GM23338 (cell line): ENCODE measurements at regions not wholly inside any gene's neighbourhood (a gene's known extent, or its start where the extent isn't known, plus 50 kb on each side); places are given as distances from the start of the nearest gene placed in this dataset.

Experiments
- ATAC-seq: fragments of 200-7000 bp; cut with Tn5 transposase; 3 replicates; pipeline ENCODE4 v1.9.1; 2020
- DNase-seq: peaks from one replicate; pipeline ENCODE4 v3.0.0-alpha.2; 2015; ENCODE audit warnings: low spot score
- H2AFZ ChIP-seq: fragments of 200-600 bp; sonication (generic); 2 replicates; pipeline ENCODE4 v1.8.0; 2016; ENCODE audit warnings: antibody characterized with exemption, mild to moderate bottlenecking, moderate library complexity
- H3F3A ChIP-seq: fragments of 200-600 bp; sonication (generic); replicated peaks from 2 replicates; pipeline ENCODE4 v1.8.0; 2017; ENCODE audit warnings: antibody characterized with exemption, mixed run types, low read depth
- H3K27ac ChIP-seq: fragments of 200-600 bp; sonication (generic); 2 replicates; pipeline ENCODE4 v1.6.1; 2016; ENCODE audit warnings: low read depth
- H3K27me3 ChIP-seq: fragments of 200-600 bp; sonication (generic); 2 replicates; pipeline ENCODE4 v1.8.0; 2016; ENCODE audit warnings: mild to moderate bottlenecking, mixed run types, moderate library complexity; ENCODE audit not compliant: insufficient read depth
- H3K36me3 ChIP-seq: fragments of 200-600 bp; sonication (generic); 2 replicates; pipeline ENCODE4 v1.8.0; 2016; ENCODE audit warnings: mild to moderate bottlenecking; ENCODE audit not compliant: insufficient read depth
- H3K4me1 ChIP-seq: fragments of 200-600 bp; sonication (generic); 2 replicates; pipeline ENCODE4 v1.8.0; 2016; ENCODE audit warnings: mild to moderate bottlenecking, moderate library complexity; ENCODE audit not compliant: insufficient read depth
- H3K4me2 ChIP-seq: fragments of 200-600 bp; sonication (generic); 2 replicates; pipeline ENCODE4 v1.7.1; 2017; ENCODE audit warnings: mixed run types
- H3K4me3 ChIP-seq: fragments of 200-600 bp; sonication (generic); 2 replicates; pipeline ENCODE4 v1.6.1; 2016; ENCODE audit warnings: mixed run types
- H3K79me2 ChIP-seq: fragments of 200-600 bp; sonication (generic); replicated peaks from 2 replicates; pipeline ENCODE4 v1.8.0; 2017; ENCODE audit warnings: mild to moderate bottlenecking; ENCODE audit not compliant: insufficient read depth
- H3K9me2 ChIP-seq: fragments of 200-600 bp; sonication (generic); 2 replicates; pipeline ENCODE4 v1.8.0; 2017; ENCODE audit not compliant: insufficient read depth
- H4K20me1 ChIP-seq: fragments of 200-600 bp; sonication (generic); replicated peaks from 2 replicates; pipeline ENCODE4 v1.8.0; 2017; ENCODE audit warnings: mild to moderate bottlenecking; ENCODE audit not compliant: insufficient read depth
- H3K27ac Mint-ChIP-seq: 2 replicates; pipeline ENCODE4 v1.8.0; 2020; ENCODE audit warnings: inconsistent platforms, mild to moderate bottlenecking, moderate library complexity, mixed read lengths
- H3K27me3 Mint-ChIP-seq: 3 replicates; pipeline ENCODE4 v1.8.0; 2022; ENCODE audit warnings: low read depth, mild to moderate bottlenecking, moderate library complexity, mixed read lengths, inconsistent platforms; ENCODE audit not compliant: insufficient read depth, poor library complexity
- H3K36me3 Mint-ChIP-seq: 3 replicates; pipeline ENCODE4 v1.8.0; 2021; ENCODE audit warnings: low read depth, mild to moderate bottlenecking, inconsistent platforms, moderate library complexity, mixed read lengths
- H3K4me1 Mint-ChIP-seq: 3 replicates; pipeline ENCODE4 v1.8.0; 2020; ENCODE audit warnings: mild to moderate bottlenecking, inconsistent platforms, mixed read lengths
- H3K4me3 Mint-ChIP-seq: 3 replicates; pipeline ENCODE4 v1.8.0; 2021; ENCODE audit warnings: moderate library complexity, mild to moderate bottlenecking, inconsistent platforms, mixed read lengths
- H3K9me3 Mint-ChIP-seq: 3 replicates; pipeline ENCODE4 v1.8.0; 2020; ENCODE audit warnings: moderate library complexity, mild to moderate bottlenecking, inconsistent platforms, mixed read lengths
- CREB1 ChIP-seq: fragments of 250-450 bp; sonication (Bioruptor Pico); IDR thresholded peaks from 2 replicates; pipeline ENCODE4 v1.5.0; 2020; ENCODE audit warnings: low read depth, mild to moderate bottlenecking, moderate library complexity
- CTCF ChIP-seq, 2 experiments: fragments of 200-600 bp in 1 of 2; sonication (generic) in 1 of 2; conservative IDR thresholded peaks; 2 replicates each; pipeline versions ENCODE4 v1.5.1 to v1.6.1; 2016 to 2017; ENCODE audit warnings: antibody characterized with exemption in 2 of 2, low read depth in 2 of 2, mild to moderate bottlenecking in 2 of 2, moderate library complexity in 1 of 2
- EZH2 ChIP-seq: fragments of 200-600 bp; sonication (generic); IDR thresholded peaks from one replicate; pipeline ENCODE4 v1.8.0; 2017; ENCODE audit warnings: antibody characterized with exemption, mild to moderate bottlenecking, low read depth; ENCODE audit not compliant: unreplicated experiment
- EZH2phosphoT487 ChIP-seq: fragments of 200-600 bp; sonication (generic); IDR thresholded peaks from one replicate; pipeline ENCODE4 v1.8.1; 2018; ENCODE audit warnings: antibody characterized with exemption; ENCODE audit not compliant: unreplicated experiment
- JUNB ChIP-seq: IDR thresholded peaks from one replicate; pipeline ENCODE4 v1.6.1; 2016; ENCODE audit warnings: antibody characterized with exemption; ENCODE audit not compliant: unreplicated experiment
- POLR2AphosphoS5 ChIP-seq: IDR thresholded peaks from 2 replicates; pipeline ENCODE4 v1.6.1; 2016; ENCODE audit warnings: antibody characterized with exemption, low read depth
- STAT1 ChIP-seq: IDR thresholded peaks from one replicate; pipeline ENCODE4 v1.6.1; 2016; ENCODE audit warnings: antibody characterized with exemption; ENCODE audit not compliant: unreplicated experiment
- ZNF114 ChIP-seq: fragments of 250-450 bp; sonication (Bioruptor Pico); IDR thresholded peaks from 2 replicates; pipeline ENCODE4 v1.5.0; 2020; ENCODE audit warnings: mild to moderate bottlenecking, moderate library complexity
- ZNF462 ChIP-seq: fragments of 250-450 bp; sonication (Bioruptor Pico); IDR thresholded peaks from 2 replicates; pipeline ENCODE4 v1.5.0; 2020; ENCODE audit warnings: mild to moderate bottlenecking, moderate library complexity
- TF ChIP-seq, protein P1 (sequence below): IDR thresholded peaks from one replicate; pipeline ENCODE4 v1.6.1; 2018; ENCODE audit warnings: antibody characterized with exemption; ENCODE audit not compliant: unreplicated experiment
- TF ChIP-seq, protein P2 (sequence below): IDR thresholded peaks from 2 replicates; pipeline ENCODE4 v1.6.1; 2016; ENCODE audit warnings: antibody characterized with exemption

DNA sequence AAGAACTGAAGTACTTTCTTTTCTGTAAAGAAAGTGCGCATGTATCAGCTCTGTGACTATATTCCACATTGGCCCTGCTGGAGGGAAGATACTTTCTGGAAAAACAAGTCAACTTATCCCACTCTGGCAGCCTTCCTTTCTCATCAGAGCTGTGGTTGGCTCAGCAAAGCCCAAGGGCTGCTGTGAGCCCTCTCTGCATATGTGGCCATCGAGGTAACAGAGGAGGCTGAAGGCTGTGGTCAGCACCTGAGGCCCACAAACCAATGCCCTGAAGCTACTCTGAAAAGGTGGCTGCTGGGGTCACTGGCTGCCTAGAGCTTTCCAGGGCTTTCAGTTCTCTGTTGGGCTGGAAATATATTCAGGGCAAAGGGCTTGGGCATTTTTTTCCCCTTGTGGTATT lies 70.8 kb upstream of the IGF1 start:
- H3K4me3 ChIP-seq, result no peak overlapping the region
- Mint-ChIP-seq H3K4me3 (no peak overlapping the region), H3K9me3 (no peaks in the 10 kb centered on the region; the same call in 2 of the 3 replicates), H3K4me1 (no peaks in the 10 kb centered on the region; the same call in 2 of the 3 replicates), H3K27ac (no peak overlapping the region), H3K27me3 (no peaks in the 10 kb centered on the region), H3K36me3 (no peaks in the 10 kb centered on the region)
- no peaks in the 10 kb centered on the region for H3K79me2 ChIP-seq
- no peak overlapping the region for H3K27ac ChIP-seq
- peaks cover 13% of the 10 kb centered on the region; the same call in 1 of the 2 replicates for H3K9me2 ChIP-seq
- no peaks in the 10 kb centered on the region; the same call in 1 of the 2 replicates for H3K4me1 ChIP-seq
- DNase-seq (no peak), ATAC-seq (no peak)
- H4K20me1 ChIP-seq, result no peaks in the 10 kb centered on the region
- no peaks in the 10 kb centered on the region for H3F3A ChIP-seq
- no peak overlapping the region for H3K4me2 ChIP-seq
- TF ChIP-seq JUNB (no peak), ZNF462 (CRISPR knock-in tag) (no peak), CTCF (conservative IDR thresholded peaks at IDR 0.05; ENCODE audit: low read depth in 2 of 2) (no peak), ZNF114 (CRISPR knock-in tag) (no peak), EZH2phosphoT487 (no peak), CREB1 (CRISPR knock-in tag) (no peak), EZH2 (no peak), STAT1 (no peak), POLR2AphosphoS5 (no peak)
- TF ChIP-seq, protein P1, sequence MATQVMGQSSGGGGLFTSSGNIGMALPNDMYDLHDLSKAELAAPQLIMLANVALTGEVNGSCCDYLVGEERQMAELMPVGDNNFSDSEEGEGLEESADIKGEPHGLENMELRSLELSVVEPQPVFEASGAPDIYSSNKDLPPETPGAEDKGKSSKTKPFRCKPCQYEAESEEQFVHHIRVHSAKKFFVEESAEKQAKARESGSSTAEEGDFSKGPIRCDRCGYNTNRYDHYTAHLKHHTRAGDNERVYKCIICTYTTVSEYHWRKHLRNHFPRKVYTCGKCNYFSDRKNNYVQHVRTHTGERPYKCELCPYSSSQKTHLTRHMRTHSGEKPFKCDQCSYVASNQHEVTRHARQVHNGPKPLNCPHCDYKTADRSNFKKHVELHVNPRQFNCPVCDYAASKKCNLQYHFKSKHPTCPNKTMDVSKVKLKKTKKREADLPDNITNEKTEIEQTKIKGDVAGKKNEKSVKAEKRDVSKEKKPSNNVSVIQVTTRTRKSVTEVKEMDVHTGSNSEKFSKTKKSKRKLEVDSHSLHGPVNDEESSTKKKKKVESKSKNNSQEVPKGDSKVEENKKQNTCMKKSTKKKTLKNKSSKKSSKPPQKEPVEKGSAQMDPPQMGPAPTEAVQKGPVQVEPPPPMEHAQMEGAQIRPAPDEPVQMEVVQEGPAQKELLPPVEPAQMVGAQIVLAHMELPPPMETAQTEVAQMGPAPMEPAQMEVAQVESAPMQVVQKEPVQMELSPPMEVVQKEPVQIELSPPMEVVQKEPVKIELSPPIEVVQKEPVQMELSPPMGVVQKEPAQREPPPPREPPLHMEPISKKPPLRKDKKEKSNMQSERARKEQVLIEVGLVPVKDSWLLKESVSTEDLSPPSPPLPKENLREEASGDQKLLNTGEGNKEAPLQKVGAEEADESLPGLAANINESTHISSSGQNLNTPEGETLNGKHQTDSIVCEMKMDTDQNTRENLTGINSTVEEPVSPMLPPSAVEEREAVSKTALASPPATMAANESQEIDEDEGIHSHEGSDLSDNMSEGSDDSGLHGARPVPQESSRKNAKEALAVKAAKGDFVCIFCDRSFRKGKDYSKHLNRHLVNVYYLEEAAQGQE, result no peak
- TF ChIP-seq, protein P2, sequence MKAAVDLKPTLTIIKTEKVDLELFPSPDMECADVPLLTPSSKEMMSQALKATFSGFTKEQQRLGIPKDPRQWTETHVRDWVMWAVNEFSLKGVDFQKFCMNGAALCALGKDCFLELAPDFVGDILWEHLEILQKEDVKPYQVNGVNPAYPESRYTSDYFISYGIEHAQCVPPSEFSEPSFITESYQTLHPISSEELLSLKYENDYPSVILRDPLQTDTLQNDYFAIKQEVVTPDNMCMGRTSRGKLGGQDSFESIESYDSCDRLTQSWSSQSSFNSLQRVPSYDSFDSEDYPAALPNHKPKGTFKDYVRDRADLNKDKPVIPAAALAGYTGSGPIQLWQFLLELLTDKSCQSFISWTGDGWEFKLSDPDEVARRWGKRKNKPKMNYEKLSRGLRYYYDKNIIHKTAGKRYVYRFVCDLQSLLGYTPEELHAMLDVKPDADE, result no peak
- no peaks in the 10 kb centered on the region for H3K36me3 ChIP-seq
- H3K27me3 ChIP-seq, result no peaks in the 10 kb centered on the region
- H2AFZ ChIP-seq, result no peak overlapping the region
